ENCODE measurements at regions not wholly inside any gene's neighbourhood (a gene's known extent, or its start where the extent isn't known, plus 50 kb on each side); places are given as distances from the start of the nearest gene placed in this dataset.

GRCh38 chr3:21860082-21860475, 109.1 kb upstream of the ZNF385D start:
- H3K79me2 ChIP-seq (ENCODE audit: insufficient read depth, low read length), result no peaks in the 10 kb centered on the region
- intact Hi-C loops (cut with micrococcal nuclease), result no loop called here
- no peaks in the 10 kb centered on the region for H3K36me3 ChIP-seq (ENCODE audit: control insufficient read depth in 1 of 2, insufficient read depth in 2 of 2, low read length in 2 of 2)
- BruUV-seq (replicated peaks), result no TSS peak
- no peaks in the 10 kb centered on the region for H3K4me1 ChIP-seq (ENCODE audit: control insufficient read depth in 1 of 2, insufficient read depth in 2 of 2, low read length in 2 of 2)
- CTCF ChIA-PET, result no interaction called here
- no peak overlapping the region for H2AFZ ChIP-seq (ENCODE audit: low read depth, low read length, poor library complexity, severe bottlenecking)
- TF ChIP-seq EZH2 (IDR thresholded peaks at IDR 0.05) (no peak), POLR2AphosphoS5 (IDR thresholded peaks at IDR 0.05; ENCODE audit: low read depth, low read length) (no peak), POLR2A (IDR thresholded peaks at IDR 0.05; ENCODE audit: borderline replicate concordance, extremely low read depth, insufficient read depth, insufficient read length) (no peak), YY1 (IDR thresholded peaks at IDR 0.05; ENCODE audit: extremely low read depth, insufficient replicate concordance, low read depth, low read length) (no peak), SP1 (IDR thresholded peaks at IDR 0.05; ENCODE audit: low read depth) (no peak), MAX (IDR thresholded peaks at IDR 0.05) (no peak), ZBTB33 (IDR thresholded peaks at IDR 0.05; ENCODE audit: extremely low read depth, insufficient replicate concordance, low read length) (no peak), ZFX (IDR thresholded peaks at IDR 0.05) (no peak), SIN3A (IDR thresholded peaks at IDR 0.05; ENCODE audit: low read depth) (no peak), ELF1 (IDR thresholded peaks at IDR 0.05; ENCODE audit: borderline replicate concordance, low read depth) (no peak), CBX3 (IDR thresholded peaks at IDR 0.05; ENCODE audit: low read depth) (no peak), ZNF274 (IDR thresholded peaks at IDR 0.05; ENCODE audit: low read depth, low read length) (no peak), EGR1 (IDR thresholded peaks at IDR 0.05; ENCODE audit: low read depth) (no peak), JUND (IDR thresholded peaks at IDR 0.05) (no peak), ATF3 (IDR thresholded peaks at IDR 0.05) (no peak)
- H3K4me2 ChIP-seq (ENCODE audit: low read length), result no peak overlapping the region
- H3K9ac ChIP-seq (ENCODE audit: low read length), result no peak overlapping the region
- ATAC-seq, result no peak
- H3K9me3 ChIP-seq (ENCODE audit: control insufficient read depth in 1 of 2, insufficient read depth in 1 of 2, low read depth in 1 of 2, low read length in 2 of 2), result peaks cover 7 to 23% of the 10 kb centered on the region in 2 experiments; a peak in 2 of 4 replicates
- H3K4me3 ChIP-seq (replicated peaks in 1 of 2; ENCODE audit: low read depth in 1 of 2, low read length in 2 of 2), result no peak overlapping the region
- H4K20me1 ChIP-seq (ENCODE audit: insufficient read depth), result no peaks in the 10 kb centered on the region
- H3K27ac ChIP-seq (ENCODE audit: low read depth, low read length), result no peak overlapping the region
- DNase-seq (ENCODE audit: low read depth, low spot score), result no peak
- no peaks in the 10 kb centered on the region for H3K9me2 ChIP-seq (ENCODE audit: insufficient read depth)
- POLR2A ChIA-PET, result no interaction called here
- RAD21 ChIA-PET (ENCODE audit: low non-redundant PET in 1 of 2, low total read pairs in 2 of 2, uncharacterized antibody in 2 of 2, unreplicated experiment in 2 of 2), result no interaction called here
- H3K27me3 ChIP-seq (ENCODE audit: insufficient read depth, low read length), result no peaks in the 10 kb centered on the region
